Stimulated activated memory B cell treated with anti-CD40 and anti-IgM and Interleukin-4, amounts not matched to agents 10 μg/mL and 1 μg/mL and 100 μg/mL, for 72 hours (primary cell): ENCODE measurements at regions not wholly inside any gene's neighbourhood (a gene's known extent, or its start where the extent isn't known, plus 50 kb on each side); places are given as distances from the start of the nearest gene placed in this dataset.

ENCODE experiments used
- ATAC-seq: fragments of 150-1000 bp; cut with Tn5 transposase; 2 replicates; pipeline ENCODE4 v1.10.0; 2021
- H3K27ac Mint-ChIP-seq: one replicate; pipeline ENCODE4 v1.8.0; 2022; ENCODE audit warnings: mild to moderate bottlenecking, mixed read lengths
- H3K27me3 Mint-ChIP-seq: one replicate; pipeline ENCODE4 v1.8.0; 2022; ENCODE audit warnings: mixed read lengths
- H3K36me3 Mint-ChIP-seq: one replicate; pipeline ENCODE4 v1.8.0; 2022; ENCODE audit warnings: mixed read lengths
- H3K4me1 Mint-ChIP-seq: one replicate; pipeline ENCODE4 v1.8.0; 2022; ENCODE audit warnings: mixed read lengths
- H3K4me3 Mint-ChIP-seq: one replicate; pipeline ENCODE4 v1.8.0; 2022; ENCODE audit warnings: mild to moderate bottlenecking, moderate library complexity, mixed read lengths
- H3K9me3 Mint-ChIP-seq: one replicate; pipeline ENCODE4 v1.8.0; 2022; ENCODE audit warnings: mixed read lengths

DNA sequence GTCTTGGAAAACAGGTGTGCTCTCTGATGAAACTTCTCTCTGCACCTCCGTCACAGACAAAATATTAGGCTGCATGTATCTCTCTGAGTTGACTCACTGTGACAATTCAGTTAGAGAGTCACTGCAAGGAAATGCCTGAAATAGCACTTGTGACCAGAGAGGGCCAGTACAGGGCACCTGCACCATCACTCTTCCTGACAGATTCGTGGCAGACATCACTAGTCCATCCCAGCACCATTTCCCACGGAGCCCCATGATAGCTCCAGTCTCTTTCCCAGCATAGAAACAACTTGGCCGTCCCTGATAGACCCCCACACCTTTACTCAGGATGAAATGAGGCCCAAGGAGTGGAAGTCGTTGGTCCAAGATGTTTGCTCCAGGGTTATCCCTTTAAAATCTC lies 73.3 kb upstream of the ISX start:
- Mint-ChIP-seq H3K27me3 (no peaks in the 10 kb centered on the region), H3K4me3 (no peak overlapping the region), H3K9me3 (peaks cover 14% of the 10 kb centered on the region), H3K27ac (no peak overlapping the region), H3K36me3 (no peaks in the 10 kb centered on the region), H3K4me1 (no peaks in the 10 kb centered on the region)
- no peak for ATAC-seq

DNA sequence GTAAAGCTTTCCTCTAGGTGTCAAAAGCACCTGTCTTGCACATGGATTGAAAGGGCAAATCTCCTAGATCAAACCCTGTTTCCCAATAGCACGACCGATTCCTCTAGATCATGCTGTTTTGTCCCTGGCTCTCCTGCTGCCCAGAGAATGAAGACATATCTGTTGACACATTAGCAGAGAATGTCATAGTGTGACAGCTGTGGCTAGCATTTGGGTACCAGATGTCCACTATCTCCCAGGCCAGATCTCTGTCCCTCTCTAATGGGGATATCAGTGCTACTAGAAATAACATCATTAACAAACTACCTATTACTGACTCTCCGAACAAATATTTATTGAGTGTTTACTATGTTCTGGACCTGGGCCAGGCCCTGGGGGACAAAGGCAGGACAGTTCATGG lies 72.4 kb upstream of the ISX start:
- peaks cover 9% of the 10 kb centered on the region for H3K9me3 Mint-ChIP-seq
- ATAC-seq: no peak
- no peak overlapping the region for H3K4me3 Mint-ChIP-seq
- no peaks in the 10 kb centered on the region for H3K36me3 Mint-ChIP-seq
- no peaks in the 10 kb centered on the region for H3K4me1 Mint-ChIP-seq
- no peak overlapping the region for H3K27ac Mint-ChIP-seq
- no peaks in the 10 kb centered on the region for H3K27me3 Mint-ChIP-seq

DNA sequence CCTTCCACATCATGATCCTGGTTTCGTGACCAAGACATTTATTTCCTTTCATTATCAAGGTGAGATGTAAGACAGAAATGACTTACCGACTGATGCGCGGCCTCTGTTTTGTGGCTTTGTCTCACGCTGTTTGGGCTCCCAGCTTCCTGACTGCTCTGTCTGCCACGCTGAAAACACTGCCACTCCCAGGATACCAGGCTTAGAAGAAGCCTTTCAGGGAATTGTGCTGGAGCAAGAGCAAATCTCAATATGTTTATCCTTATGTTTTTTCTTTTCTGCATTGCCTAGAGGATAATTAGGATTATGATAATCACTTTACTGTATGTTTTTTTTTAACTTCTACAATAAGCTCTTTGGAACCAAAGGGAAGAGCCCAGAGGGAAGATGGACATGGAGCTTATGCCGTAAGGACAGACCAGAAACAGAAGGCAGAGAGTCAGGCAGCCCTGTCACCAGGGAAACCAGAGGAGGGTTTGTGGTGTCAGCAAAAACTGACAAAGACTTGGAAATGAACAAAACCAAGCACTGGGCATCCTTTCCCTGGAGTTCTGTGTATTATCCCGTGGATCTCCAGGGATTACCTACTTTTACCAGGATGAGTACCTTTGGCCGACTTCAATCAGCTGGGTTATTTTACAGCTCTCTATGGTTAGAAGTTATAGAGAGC lies 68.2 kb upstream of the ISX start:
- Mint-ChIP-seq H3K9me3 (no peaks in the 10 kb centered on the region), H3K36me3 (no peaks in the 10 kb centered on the region), H3K4me3 (no peak overlapping the region), H3K4me1 (no peaks in the 10 kb centered on the region), H3K27ac (no peak overlapping the region), H3K27me3 (peaks cover 9% of the 10 kb centered on the region)
- no peak for ATAC-seq

DNA sequence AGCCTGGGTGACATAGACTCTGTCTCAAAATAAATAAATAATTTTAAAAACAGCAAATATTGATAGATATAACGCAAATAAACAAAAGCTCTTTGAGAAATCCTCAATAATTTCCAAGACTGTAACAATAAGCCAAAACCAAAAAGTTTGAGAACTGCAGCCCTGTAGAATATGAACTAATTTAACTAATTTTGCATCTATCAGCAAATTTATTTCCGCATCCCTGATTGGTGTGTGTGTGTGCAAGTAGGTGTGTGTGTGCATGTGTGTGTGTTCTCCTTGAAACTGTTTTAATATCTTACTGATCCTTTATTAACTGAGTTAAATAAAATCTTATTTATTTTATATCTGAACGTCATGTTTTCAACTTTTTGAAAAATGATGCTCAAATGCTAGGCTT lies 67.0 kb upstream of the ISX start:
- no peak overlapping the region for H3K27ac Mint-ChIP-seq
- no peaks in the 10 kb centered on the region for H3K36me3 Mint-ChIP-seq
- peaks cover 9% of the 10 kb centered on the region for H3K27me3 Mint-ChIP-seq
- H3K4me3 Mint-ChIP-seq: no peak overlapping the region
- no peak for ATAC-seq
- no peaks in the 10 kb centered on the region for H3K4me1 Mint-ChIP-seq
- no peaks in the 10 kb centered on the region for H3K9me3 Mint-ChIP-seq

DNA sequence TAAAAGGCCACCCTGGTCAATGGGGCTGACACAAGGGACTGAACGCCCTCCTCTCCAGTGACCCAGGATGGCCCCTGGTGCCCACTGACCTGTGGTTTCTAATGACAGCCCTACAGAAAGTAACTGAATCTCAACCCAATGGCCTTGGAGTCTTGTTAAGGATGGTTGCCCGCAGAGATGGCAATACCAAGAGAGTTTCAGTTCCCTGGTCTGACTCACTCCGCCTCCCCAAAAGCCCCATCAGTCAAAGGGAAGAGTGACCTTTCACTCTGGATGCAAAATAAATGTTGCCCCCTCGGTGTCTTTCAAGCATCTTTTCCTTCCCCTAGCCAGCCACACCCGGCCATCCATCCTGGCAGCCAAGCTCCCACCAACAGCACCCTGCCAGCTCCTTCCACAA lies 57.7 kb upstream of the ISX start:
- no peaks in the 10 kb centered on the region for H3K4me1 Mint-ChIP-seq
- H3K9me3 Mint-ChIP-seq: no peaks in the 10 kb centered on the region
- no peak overlapping the region for H3K27ac Mint-ChIP-seq

DNA sequence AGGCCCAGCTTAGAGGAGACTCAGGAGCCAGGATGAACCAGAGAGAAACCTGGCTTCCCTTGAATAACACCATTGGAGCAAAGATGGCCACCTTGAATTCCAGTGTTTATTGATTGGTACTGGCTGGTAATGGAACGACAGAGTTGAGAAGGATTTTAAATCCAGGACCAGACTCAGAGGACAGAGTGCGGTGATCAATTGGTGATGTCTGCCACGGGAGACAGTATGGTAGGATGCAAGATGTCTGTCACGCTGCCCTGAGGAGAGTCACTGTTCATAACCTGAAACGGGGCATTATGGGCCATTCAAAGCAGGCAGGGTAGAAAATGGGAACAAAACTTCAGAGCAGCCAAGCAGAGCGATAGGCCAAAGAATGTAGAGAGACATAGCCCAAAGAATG lies 55.4 kb upstream of the ISX start:
- Mint-ChIP-seq H3K27ac (no peak overlapping the region), H3K36me3 (no peaks in the 10 kb centered on the region), H3K4me3 (no peak overlapping the region), H3K9me3 (no peaks in the 10 kb centered on the region), H3K27me3 (peaks cover 14% of the 10 kb centered on the region), H3K4me1 (no peaks in the 10 kb centered on the region)
- ATAC-seq: no peak

More for the DNA sequence above, 57.7 kb upstream of the ISX start:
- Mint-ChIP-seq H3K4me3 (no peak overlapping the region), H3K36me3 (no peaks in the 10 kb centered on the region), H3K27me3 (peaks cover 14% of the 10 kb centered on the region)
- peak; percentile 63 for ATAC-seq

DNA sequence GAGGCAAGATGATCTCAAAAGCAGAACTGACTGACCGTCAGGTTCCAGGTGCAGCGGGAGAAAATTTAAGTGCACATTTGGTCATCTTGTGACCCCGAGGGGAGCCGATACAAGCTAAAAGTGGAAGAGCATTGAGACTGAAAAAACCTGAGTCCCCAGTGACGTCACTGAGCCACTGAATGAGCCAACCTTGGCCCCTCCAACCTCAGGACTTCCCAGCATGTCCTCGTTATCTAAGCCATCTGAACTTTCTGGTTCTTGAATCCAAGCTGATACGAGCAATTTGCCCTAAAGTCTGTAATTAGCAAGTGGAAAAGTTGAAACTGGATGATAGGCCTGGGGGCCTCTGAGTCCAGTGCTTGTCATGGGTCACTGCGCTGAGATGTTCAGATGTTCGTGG lies 51.1 kb upstream of the ISX start:
- no peak overlapping the region for H3K4me3 Mint-ChIP-seq
- no peaks in the 10 kb centered on the region for H3K36me3 Mint-ChIP-seq
- no peak for ATAC-seq
- no peaks in the 10 kb centered on the region for H3K4me1 Mint-ChIP-seq
- no peaks in the 10 kb centered on the region for H3K27me3 Mint-ChIP-seq
- H3K9me3 Mint-ChIP-seq: no peaks in the 10 kb centered on the region
- H3K27ac Mint-ChIP-seq: no peak overlapping the region
